ENCODE measurements at regions not wholly inside any gene's neighbourhood (a gene's known extent, or its start where the extent isn't known, plus 50 kb on each side); places are given as distances from the start of the nearest gene placed in this dataset.

DNA sequence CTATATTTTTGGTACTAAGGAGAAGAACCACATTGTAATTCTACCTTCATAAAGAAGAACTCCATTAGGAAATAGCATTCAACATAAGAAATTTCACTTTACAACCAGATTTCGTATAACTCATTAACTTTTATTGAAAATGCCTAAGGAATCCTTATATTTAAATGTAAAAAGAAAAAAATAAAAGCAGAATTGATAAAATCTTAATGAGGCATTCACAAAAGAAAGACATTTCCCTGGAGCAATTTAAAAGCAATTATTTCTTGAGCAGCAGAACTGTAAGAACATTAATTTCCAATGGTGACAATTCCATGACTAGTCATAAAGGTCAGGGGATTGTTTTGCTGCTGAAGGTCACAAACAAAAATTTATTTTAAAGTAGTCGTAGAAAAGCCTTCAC lies 1192.8 kb upstream of the TMEM132C start:
- Histone ChIP-seq H3K9me3 (ENCODE audit: low read length) (no peaks in the 10 kb centered on the region), H4K20me1 (ENCODE audit: insufficient read depth, low read depth, low read length) (no peaks in the 10 kb centered on the region), H3K27ac (ENCODE audit: low read length) (no peak overlapping the region), H3K4me1 (ENCODE audit: low read length) (no peaks in the 10 kb centered on the region), H2AFZ (ENCODE audit: low read length) (no peak overlapping the region), H3K9ac (ENCODE audit: low read length) (no peak overlapping the region), H3K79me2 (ENCODE audit: low read length) (no peaks in the 10 kb centered on the region), H3K9me2 (replicated peaks; ENCODE audit: insufficient read depth, low read length) (no peaks in the 10 kb centered on the region), H3K36me3 (ENCODE audit: insufficient read depth, low read length) (no peaks in the 10 kb centered on the region), H3K4me2 (ENCODE audit: low read depth, low read length, poor library complexity, severe bottlenecking) (no peak overlapping the region), H3K27me3 (ENCODE audit: low read length) (no peaks in the 10 kb centered on the region), H3K4me3 (ENCODE audit: low read length) (no peak overlapping the region)
- DNase-seq = no peak

- Histone ChIP-seq H3K9me3 (ENCODE audit: low read length) (no peaks in the 10 kb centered on the region), H4K20me1 (ENCODE audit: insufficient read depth, low read depth, low read length) (no peaks in the 10 kb centered on the region), H2AFZ (ENCODE audit: low read length) (no peak overlapping the region), H3K9me2 (replicated peaks; ENCODE audit: insufficient read depth, low read length) (no peaks in the 10 kb centered on the region), H3K27me3 (ENCODE audit: low read length) (no peaks in the 10 kb centered on the region), H3K4me3 (ENCODE audit: low read length) (no peak overlapping the region), H3K79me2 (ENCODE audit: low read length) (no peaks in the 10 kb centered on the region), H3K4me1 (ENCODE audit: low read length) (no peaks in the 10 kb centered on the region), H3K9ac (ENCODE audit: low read length) (no peak overlapping the region), H3K27ac (ENCODE audit: low read length) (no peak overlapping the region), H3K4me2 (ENCODE audit: low read depth, low read length, poor library complexity, severe bottlenecking) (no peak overlapping the region), H3K36me3 (ENCODE audit: insufficient read depth, low read length) (no peaks in the 10 kb centered on the region)
- DNase-seq = no peak
Measured at GRCh38 chr12:127075981-127076380, 1191.0 kb upstream of the TMEM132C start.

- Histone ChIP-seq H3K36me3 (ENCODE audit: insufficient read depth, low read length) (no peaks in the 10 kb centered on the region), H3K9me2 (replicated peaks; ENCODE audit: insufficient read depth, low read length) (no peaks in the 10 kb centered on the region), H3K27ac (ENCODE audit: low read length) (no peak overlapping the region), H3K4me3 (ENCODE audit: low read length) (no peak overlapping the region), H4K20me1 (ENCODE audit: insufficient read depth, low read depth, low read length) (no peaks in the 10 kb centered on the region), H3K9me3 (ENCODE audit: low read length) (no peaks in the 10 kb centered on the region), H2AFZ (ENCODE audit: low read length) (no peak overlapping the region), H3K79me2 (ENCODE audit: low read length) (no peaks in the 10 kb centered on the region), H3K9ac (ENCODE audit: low read length) (no peak overlapping the region), H3K4me2 (ENCODE audit: low read depth, low read length, poor library complexity, severe bottlenecking) (no peak overlapping the region), H3K4me1 (ENCODE audit: low read length) (no peaks in the 10 kb centered on the region; the same call in 1 of the 2 replicates), H3K27me3 (ENCODE audit: low read length) (no peaks in the 10 kb centered on the region)
- no peak for DNase-seq
Measured at GRCh38 chr12:127077262-127078045, 1189.5 kb upstream of the TMEM132C start.

- Histone ChIP-seq H3K79me2 (ENCODE audit: low read length) (no peaks in the 10 kb centered on the region), H3K4me2 (ENCODE audit: low read depth, low read length, poor library complexity, severe bottlenecking) (no peak overlapping the region), H3K36me3 (ENCODE audit: insufficient read depth, low read length) (no peaks in the 10 kb centered on the region), H3K4me1 (ENCODE audit: low read length) (peaks cover 9% of the 10 kb centered on the region), H4K20me1 (ENCODE audit: insufficient read depth, low read depth, low read length) (no peaks in the 10 kb centered on the region), H3K9ac (ENCODE audit: low read length) (no peak overlapping the region), H2AFZ (ENCODE audit: low read length) (no peak overlapping the region), H3K9me2 (replicated peaks; ENCODE audit: insufficient read depth, low read length) (no peaks in the 10 kb centered on the region), H3K27ac (ENCODE audit: low read length) (no peak overlapping the region), H3K9me3 (ENCODE audit: low read length) (no peaks in the 10 kb centered on the region), H3K4me3 (ENCODE audit: low read length) (no peak overlapping the region), H3K27me3 (ENCODE audit: low read length) (no peaks in the 10 kb centered on the region)
- DNase-seq = no peak
Measured at GRCh38 chr12:127078577-127079350, 1188.2 kb upstream of the TMEM132C start.

GRCh38 chr12:127079636-127080035 lies 1187.3 kb upstream of the TMEM132C start:
- no peak overlapping the region for H3K4me3 ChIP-seq (ENCODE audit: low read length)
- no peak overlapping the region for H3K9ac ChIP-seq (ENCODE audit: low read length)
- no peaks in the 10 kb centered on the region for H3K9me2 ChIP-seq (replicated peaks; ENCODE audit: insufficient read depth, low read length)
- H3K4me2 ChIP-seq (ENCODE audit: low read depth, low read length, poor library complexity, severe bottlenecking) = no peak overlapping the region
- H4K20me1 ChIP-seq (ENCODE audit: insufficient read depth, low read depth, low read length) = no peaks in the 10 kb centered on the region
- no peaks in the 10 kb centered on the region for H3K9me3 ChIP-seq (ENCODE audit: low read length)
- H3K79me2 ChIP-seq (ENCODE audit: low read length) = no peaks in the 10 kb centered on the region
- H3K36me3 ChIP-seq (ENCODE audit: insufficient read depth, low read length) = no peaks in the 10 kb centered on the region
- no peak overlapping the region for H3K27ac ChIP-seq (ENCODE audit: low read length)
- DNase-seq = no peak
- H3K27me3 ChIP-seq (ENCODE audit: low read length) = no peaks in the 10 kb centered on the region
- H3K4me1 ChIP-seq (ENCODE audit: low read length) = peaks cover 12% of the 10 kb centered on the region
- H2AFZ ChIP-seq (ENCODE audit: low read length) = no peak overlapping the region

DNA sequence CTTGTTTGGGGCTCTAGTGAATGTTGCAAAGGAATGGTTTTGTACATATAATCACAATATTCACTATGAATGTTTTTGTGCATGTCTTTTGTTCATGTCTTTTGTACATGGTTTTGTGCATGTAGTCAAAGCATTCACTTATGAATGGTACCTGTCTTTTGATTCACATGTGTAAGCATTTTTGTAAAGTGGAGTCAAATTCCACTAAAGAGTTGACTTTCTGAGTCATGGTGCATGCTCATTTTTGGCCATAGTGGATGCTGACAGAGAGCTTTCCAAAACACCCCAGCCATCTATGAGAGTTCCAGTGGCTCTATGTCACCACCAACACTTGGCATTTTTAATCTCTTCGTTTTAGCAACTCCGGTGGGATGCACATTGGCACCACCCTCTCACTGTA lies 1185.9 kb upstream of the TMEM132C start:
- no peaks in the 10 kb centered on the region for H3K9me3 ChIP-seq (ENCODE audit: low read length)
- H3K9ac ChIP-seq (ENCODE audit: low read length) = no peak overlapping the region
- no peak overlapping the region for H3K4me3 ChIP-seq (ENCODE audit: low read length)
- no peaks in the 10 kb centered on the region for H4K20me1 ChIP-seq (ENCODE audit: insufficient read depth, low read depth, low read length)
- H3K27ac ChIP-seq (ENCODE audit: low read length) = no peak overlapping the region
- H2AFZ ChIP-seq (ENCODE audit: low read length) = no peak overlapping the region
- H3K4me1 ChIP-seq (ENCODE audit: low read length) = peaks cover 12% of the 10 kb centered on the region
- 0 out of 2 replicates have a peak, but pooled peaks cover 3% of the 10 kb centered on the region for H3K9me2 ChIP-seq (replicated peaks; ENCODE audit: insufficient read depth, low read length)
- H3K36me3 ChIP-seq (ENCODE audit: insufficient read depth, low read length) = no peaks in the 10 kb centered on the region
- no peak for DNase-seq
- no peaks in the 10 kb centered on the region for H3K79me2 ChIP-seq (ENCODE audit: low read length)
- no peaks in the 10 kb centered on the region for H3K27me3 ChIP-seq (ENCODE audit: low read length)
- H3K4me2 ChIP-seq (ENCODE audit: low read depth, low read length, poor library complexity, severe bottlenecking) = no peak overlapping the region

GRCh38 chr12:127083008-127083949 lies 1183.7 kb upstream of the TMEM132C start:
- H3K4me3 ChIP-seq (ENCODE audit: low read length) = peak overlapping the region; percentile 49
- H3K4me2 ChIP-seq (ENCODE audit: low read depth, low read length, poor library complexity, severe bottlenecking) = peak overlapping the region; percentile 66
- peak overlapping the region; percentile 94 for H2AFZ ChIP-seq (ENCODE audit: low read length)
- H3K79me2 ChIP-seq (ENCODE audit: low read length) = no peaks in the 10 kb centered on the region
- peak; percentile 83 for DNase-seq
- H3K9ac ChIP-seq (ENCODE audit: low read length) = peak overlapping the region; percentile 39
- peaks cover 12% of the 10 kb centered on the region for H3K4me1 ChIP-seq (ENCODE audit: low read length)
- H3K27ac ChIP-seq (ENCODE audit: low read length) = no peak overlapping the region
- no peaks in the 10 kb centered on the region for H3K36me3 ChIP-seq (ENCODE audit: insufficient read depth, low read length)
- 0 out of 2 replicates have a peak, but pooled peaks cover 3% of the 10 kb centered on the region for H3K9me2 ChIP-seq (replicated peaks; ENCODE audit: insufficient read depth, low read length)
- no peaks in the 10 kb centered on the region for H4K20me1 ChIP-seq (ENCODE audit: insufficient read depth, low read depth, low read length)
- H3K27me3 ChIP-seq (ENCODE audit: low read length) = no peaks in the 10 kb centered on the region
- H3K9me3 ChIP-seq (ENCODE audit: low read length) = no peaks in the 10 kb centered on the region
